NCI-H1436 (cell line): ENCODE measurements at regions not wholly inside any gene's neighbourhood (a gene's known extent, or its start where the extent isn't known, plus 50 kb on each side); places are given as distances from the start of the nearest gene placed in this dataset.
"Not testable (repeated sequence)": the region's sequence is repeated elsewhere in the genome, so short reads cannot be mapped to it uniquely, and the experiment has no call there.

Experiments used
- DNase-seq: peaks from one replicate; lab custom pipeline; 2025; lab: John Stamatoyannopoulos, UW

GRCh38 chr5:147081311-147081764, 153.5 kb upstream of the STK32A start:
- no peak for DNase-seq

- no peak for DNase-seq
Measured at GRCh38 chr5:147084702-147085101, 150.1 kb upstream of the STK32A start.

- no peak for DNase-seq
Measured at GRCh38 chr5:147085409-147085808, 149.4 kb upstream of the STK32A start.

GRCh38 chr5:147092044-147092443, 142.8 kb upstream of the STK32A start:
- no peak for DNase-seq

GRCh38 chr5:147093138-147093537, 141.7 kb upstream of the STK32A start:
- no peak for DNase-seq

- DNase-seq = no peak
Measured at GRCh38 chr5:147095740-147096139, 139.1 kb upstream of the STK32A start.

GRCh38 chr5:147098233-147098790, 136.5 kb upstream of the STK32A start:
- no peak for DNase-seq

- DNase-seq = no peak
Measured at GRCh38 chr5:147101659-147102369, 133.0 kb upstream of the STK32A start.

- no peak for DNase-seq
Measured at GRCh38 chr5:147112899-147113298, 121.9 kb upstream of the STK32A start.

GRCh38 chr5:147113967-147114366, 120.9 kb upstream of the STK32A start:
- no peak for DNase-seq

GRCh38 chr5:147139759-147140158, 95.1 kb upstream of the STK32A start:
- DNase-seq = not testable (repeated sequence)

GRCh38 chr5:147140558-147140957, 94.3 kb upstream of the STK32A start:
- DNase-seq = peak; percentile 14

- not testable (repeated sequence) for DNase-seq
Measured at GRCh38 chr5:147141580-147141979, 93.2 kb upstream of the STK32A start.

- no peak for DNase-seq
Measured at GRCh38 chr5:147143215-147143614, 91.6 kb upstream of the STK32A start.

GRCh38 chr5:147145328-147145727, 89.5 kb upstream of the STK32A start:
- DNase-seq = no peak

GRCh38 chr5:147148715-147149114, 86.1 kb upstream of the STK32A start:
- DNase-seq = no peak

GRCh38 chr5:147152086-147152485, 82.7 kb upstream of the STK32A start:
- DNase-seq = no peak

GRCh38 chr5:147154809-147155208, 80.0 kb upstream of the STK32A start:
- DNase-seq = no peak

- DNase-seq = no peak
Measured at GRCh38 chr5:147156012-147156411, 78.8 kb upstream of the STK32A start.

- DNase-seq = no peak
Measured at GRCh38 chr5:147160902-147161700, 73.7 kb upstream of the STK32A start.

GRCh38 chr5:147162740-147163139, 72.1 kb upstream of the STK32A start:
- DNase-seq = no peak

GRCh38 chr5:147167529-147167928, 67.3 kb upstream of the STK32A start:
- no peak for DNase-seq
